Esophagus muscularis mucosa (tissue), 4 donors: ENCODE measurements at regions not wholly inside any gene's neighbourhood (a gene's known extent, or its start where the extent isn't known, plus 50 kb on each side); places are given as distances from the start of the nearest gene placed in this dataset.

Experiments used
- CTCF ChIP-seq, 3 experiments: fragments of 200-600 bp in 2 of 3; fragments of 450-650 bp in 1 of 3; sonication (generic) in 2 of 3; IDR thresholded peaks; one replicate each; pipeline ENCODE4 v1.5.1; 2017 to 2019; ENCODE audit warnings: antibody characterized with exemption in 3 of 3, mild to moderate bottlenecking in 2 of 3, moderate library complexity in 1 of 3
- EP300 ChIP-seq: sonication (generic); formaldehyde crosslinking; IDR thresholded peaks from one replicate; pipeline ENCODE4 v1.6.1; 2017; ENCODE audit warnings: antibody characterized with exemption
- POLR2A ChIP-seq: fragments of 450-650 bp; IDR thresholded peaks from one replicate; pipeline ENCODE4 v1.6.1; 2017; ENCODE audit warnings: antibody characterized with exemption, moderate library complexity, mild to moderate bottlenecking, low read depth

GRCh38 chr14:48341069-48341468 lies 665.7 kb upstream of the MDGA2 start:
- TF ChIP-seq CTCF (IDR thresholded peaks at IDR 0.05) = no peak
- TF ChIP-seq POLR2A = no peak
- no peak for TF ChIP-seq EP300
